ENCODE measurements at regions not wholly inside any gene's neighbourhood (a gene's known extent, or its start where the extent isn't known, plus 50 kb on each side); places are given as distances from the start of the nearest gene placed in this dataset.

DNA sequence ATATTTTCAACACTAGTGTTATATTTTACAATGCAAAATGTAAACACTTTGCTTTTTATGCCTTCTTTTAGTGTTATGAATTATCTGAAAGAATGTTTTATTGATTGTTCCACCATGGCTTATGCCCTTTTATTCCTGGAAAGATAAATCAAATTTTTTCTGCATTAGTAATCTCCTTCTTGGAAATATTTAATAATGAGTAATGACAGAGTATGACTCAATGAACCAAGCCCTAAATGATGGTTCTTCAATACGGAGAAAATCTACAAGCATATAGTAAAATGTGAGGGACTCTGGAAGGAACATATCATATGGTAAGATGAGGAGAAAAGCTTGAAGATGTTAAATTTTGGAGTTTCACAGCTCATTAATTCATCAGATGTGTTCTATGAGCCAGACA is 929.6 kb downstream of the C6orf118 start:
- intact Hi-C loops (cut with DNase I), result no loop called here

DNA sequence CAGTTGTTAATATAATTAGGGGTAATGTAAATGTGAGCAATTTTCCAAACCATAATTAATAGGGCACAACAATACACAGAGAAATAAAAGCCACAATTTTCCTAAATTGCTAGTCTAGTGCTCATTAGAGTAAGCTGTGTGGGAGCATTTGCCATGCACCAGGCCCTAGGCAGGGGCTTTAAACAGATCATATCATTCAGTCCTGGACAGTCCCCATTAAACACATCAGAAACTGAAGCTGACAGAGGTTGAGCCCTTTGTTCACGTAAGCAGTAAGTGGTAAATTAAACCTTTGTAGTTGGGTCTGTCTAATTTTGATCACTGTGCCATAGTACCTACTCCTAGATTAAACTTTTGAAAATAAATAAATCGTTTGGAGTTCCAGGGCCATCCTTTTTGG is 931.1 kb downstream of the C6orf118 start:
- H3K36me3 ChIP-seq, result no peaks in the 10 kb centered on the region

More for the DNA sequence above, 929.6 kb downstream of the C6orf118 start:
- Histone ChIP-seq H3K27me3 (no peaks in the 10 kb centered on the region), H3K9me3 (peaks cover 0 to 16% of the 10 kb centered on the region in 2 donors), H3K27ac (no peak overlapping the region), H3K36me3 (no peaks in the 10 kb centered on the region), H3K4me1 (no peaks in the 10 kb centered on the region), H3K4me3 (no peak overlapping the region)
- TF ChIP-seq, protein P1, sequence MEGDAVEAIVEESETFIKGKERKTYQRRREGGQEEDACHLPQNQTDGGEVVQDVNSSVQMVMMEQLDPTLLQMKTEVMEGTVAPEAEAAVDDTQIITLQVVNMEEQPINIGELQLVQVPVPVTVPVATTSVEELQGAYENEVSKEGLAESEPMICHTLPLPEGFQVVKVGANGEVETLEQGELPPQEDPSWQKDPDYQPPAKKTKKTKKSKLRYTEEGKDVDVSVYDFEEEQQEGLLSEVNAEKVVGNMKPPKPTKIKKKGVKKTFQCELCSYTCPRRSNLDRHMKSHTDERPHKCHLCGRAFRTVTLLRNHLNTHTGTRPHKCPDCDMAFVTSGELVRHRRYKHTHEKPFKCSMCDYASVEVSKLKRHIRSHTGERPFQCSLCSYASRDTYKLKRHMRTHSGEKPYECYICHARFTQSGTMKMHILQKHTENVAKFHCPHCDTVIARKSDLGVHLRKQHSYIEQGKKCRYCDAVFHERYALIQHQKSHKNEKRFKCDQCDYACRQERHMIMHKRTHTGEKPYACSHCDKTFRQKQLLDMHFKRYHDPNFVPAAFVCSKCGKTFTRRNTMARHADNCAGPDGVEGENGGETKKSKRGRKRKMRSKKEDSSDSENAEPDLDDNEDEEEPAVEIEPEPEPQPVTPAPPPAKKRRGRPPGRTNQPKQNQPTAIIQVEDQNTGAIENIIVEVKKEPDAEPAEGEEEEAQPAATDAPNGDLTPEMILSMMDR (IDR thresholded peaks at IDR 0.05), result no peak
- no peak for ATAC-seq
- no peak for DNase-seq

DNA sequence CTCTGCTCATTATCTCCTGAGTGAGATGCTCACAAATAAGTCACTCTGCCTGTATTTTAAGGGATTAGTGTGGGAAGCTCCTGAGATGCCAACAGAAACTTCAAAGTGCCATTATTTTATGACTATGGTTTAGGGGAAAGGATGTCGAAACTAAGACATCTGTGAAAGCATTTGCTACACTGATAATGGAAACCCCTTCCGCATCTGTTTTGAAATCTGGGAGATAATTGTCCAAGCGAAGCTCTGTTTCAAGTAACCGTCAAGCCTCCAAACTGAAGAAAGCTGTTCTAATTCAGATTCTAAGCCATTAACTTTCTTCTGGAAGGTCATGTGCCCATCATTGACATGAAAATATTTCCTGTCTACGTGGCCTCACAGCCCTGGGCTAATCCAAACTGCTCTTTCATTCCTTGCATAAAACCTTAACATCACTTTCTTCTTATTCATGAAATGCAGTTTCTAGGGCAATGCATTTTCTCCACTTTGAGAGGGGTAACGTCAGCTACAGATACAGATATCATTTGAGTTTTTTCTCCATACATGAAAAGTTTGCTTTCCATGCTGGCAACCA is 932.0 kb downstream of the C6orf118 start:
- no peak for ATAC-seq

More for the DNA sequence above, 931.1 kb downstream of the C6orf118 start:
- Histone ChIP-seq H3K4me1 (no peaks in the 10 kb centered on the region), H3K27me3 (no peaks in the 10 kb centered on the region), H3K9me3 (peaks cover 0 to 16% of the 10 kb centered on the region in 2 donors), H3K27ac (no peak overlapping the region), H3K4me3 (no peak overlapping the region)
- intact Hi-C loops (cut with DNase I), result no loop called here
- TF ChIP-seq, protein P1 (IDR thresholded peaks at IDR 0.05), result no peak
- ATAC-seq (no peak), DNase-seq (no peak)

DNA sequence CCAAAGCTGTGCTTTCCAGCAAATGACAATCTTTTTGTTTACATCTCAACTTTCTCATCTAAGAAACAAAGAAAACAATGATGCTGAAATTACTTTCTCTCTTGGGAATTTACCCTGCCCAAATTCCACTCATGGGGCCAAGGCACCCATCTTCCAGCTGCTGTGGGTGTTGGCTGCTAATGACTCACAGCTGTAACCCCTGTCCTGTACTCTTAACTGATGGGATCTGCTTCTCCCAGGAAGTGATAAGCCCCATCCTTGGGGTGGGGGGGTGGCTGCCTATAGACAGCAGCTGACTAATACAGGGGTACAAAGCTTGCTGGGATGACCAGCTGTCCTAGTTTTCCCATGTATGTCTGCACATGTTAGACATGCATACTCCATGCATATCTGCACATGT is 938.6 kb downstream of the C6orf118 start:
- ATAC-seq, result no peak
- intact Hi-C loops (cut with DNase I), result no loop called here

More for the DNA sequence above, 932.0 kb downstream of the C6orf118 start:
- DNase-seq, result no peak
- H3K4me3 ChIP-seq, result no peak overlapping the region
- intact Hi-C loops (cut with DNase I), result no loop called here
- peaks cover 0 to 16% of the 10 kb centered on the region in 2 donors for H3K9me3 ChIP-seq
- no peaks in the 10 kb centered on the region for H3K36me3 ChIP-seq
- TF ChIP-seq, protein P1 (IDR thresholded peaks at IDR 0.05), result no peak
- H3K27me3 ChIP-seq, result no peaks in the 10 kb centered on the region
- no peak overlapping the region for H3K27ac ChIP-seq
- H3K4me1 ChIP-seq, result no peaks in the 10 kb centered on the region

DNA sequence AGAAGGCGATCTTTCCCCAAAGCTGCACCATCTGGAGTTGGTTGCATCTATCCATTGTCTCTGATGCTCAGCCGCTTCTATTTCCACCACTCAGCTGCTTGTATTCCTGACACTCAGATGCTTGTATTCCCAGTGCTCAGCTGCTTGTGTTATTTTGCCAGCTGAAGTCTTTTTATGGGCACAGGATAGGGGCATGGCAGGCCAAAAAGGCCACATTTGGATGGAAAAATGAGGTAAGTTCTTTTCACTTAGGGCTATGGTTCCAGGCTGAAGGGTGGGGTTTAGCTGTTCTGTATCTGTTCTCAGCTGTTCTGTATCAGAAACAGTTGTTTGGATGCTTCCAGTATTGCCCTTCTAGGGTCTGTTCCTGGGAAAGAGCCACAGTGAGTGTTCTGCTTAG is 944.9 kb downstream of the QKI start:
- DNase-seq (no peak), ATAC-seq (no peak)
- Histone ChIP-seq H3K9me3 (peaks cover 0 to 34% of the 10 kb centered on the region in 2 donors), H3K4me3 (no peak overlapping the region), H3K27ac (no peak overlapping the region), H3K27me3 (no peaks in the 10 kb centered on the region), H3K4me1 (no peaks in the 10 kb centered on the region), H3K36me3 (no peaks in the 10 kb centered on the region)
- intact Hi-C loops (cut with DNase I), result no loop called here
- TF ChIP-seq, protein P1 (IDR thresholded peaks at IDR 0.05), result no peak

More for the DNA sequence above, 938.6 kb downstream of the C6orf118 start:
- DNase-seq, result no peak
- no peaks in the 10 kb centered on the region for H3K9me3 ChIP-seq
- no peaks in the 10 kb centered on the region for H3K4me1 ChIP-seq
- H3K27me3 ChIP-seq, result no peaks in the 10 kb centered on the region
- TF ChIP-seq, protein P1 (IDR thresholded peaks at IDR 0.05), result no peak
- H3K27ac ChIP-seq, result no peak overlapping the region
- H3K36me3 ChIP-seq, result no peaks in the 10 kb centered on the region
- H3K4me3 ChIP-seq, result no peak overlapping the region
